ENCODE measurements at regions not wholly inside any gene's neighbourhood (a gene's known extent, or its start where the extent isn't known, plus 50 kb on each side); places are given as distances from the start of the nearest gene placed in this dataset.

GRCh38 chr1:114314576-114314975, 160.9 kb upstream of the SYT6 start:
- Histone ChIP-seq H3K9me1 (ENCODE audit: control insufficient read depth, extremely low read depth, insufficient read depth, low read length) (no peaks in the 10 kb centered on the region), H3K4me1 (ENCODE audit: control insufficient read depth, extremely low read depth, insufficient read depth, low read length) (peaks cover 11% of the 10 kb centered on the region), H3K27ac (ENCODE audit: control insufficient read depth, insufficient read depth, low read length) (no peak overlapping the region), H3K9ac (ENCODE audit: control insufficient read depth, extremely low read depth, insufficient read depth, low read length) (no peak overlapping the region), H3K4me3 (ENCODE audit: control insufficient read depth in 2 of 3, extremely low read depth in 1 of 3, insufficient read depth in 2 of 3, low read depth in 1 of 3, low read length in 3 of 3) (no peak overlapping the region), H3K36me3 (ENCODE audit: control insufficient read depth in 2 of 2, extremely low read depth in 1 of 2, insufficient read depth in 2 of 2, low read length in 2 of 2) (no peaks in the 10 kb centered on the region), H3K9me3 (ENCODE audit: control insufficient read depth, low read depth, low read length) (peaks cover 3% of the 10 kb centered on the region), H3K79me2 (ENCODE audit: control insufficient read depth, insufficient read depth, low read length) (no peaks in the 10 kb centered on the region), H4K20me1 (ENCODE audit: control insufficient read depth, extremely low read depth, insufficient read depth, low read length) (no peaks in the 10 kb centered on the region), H2AFZ (ENCODE audit: control insufficient read depth, low read length) (no peak overlapping the region), H3K4me2 (ENCODE audit: control insufficient read depth, extremely low read depth, insufficient read depth, low read depth, low read length) (no peak overlapping the region), H3K27me3 (ENCODE audit: control insufficient read depth, extremely low read depth, insufficient read depth, low read length) (no peaks in the 10 kb centered on the region)
- dilution Hi-C loops (cut with MboI; ENCODE audit: extremely low pct_ligation_motif_present, low sequenced_read_pairs) = no loop called here
- no peak for DNase-seq (ENCODE audit: low read depth, low spot score)
- TF ChIP-seq CTCF (optimal IDR thresholded peaks at IDR 0.05 in 1 of 3, IDR thresholded peaks at IDR 0.05 in 1 of 3, conservative IDR thresholded peaks at IDR 0.05 in 1 of 3; ENCODE audit: extremely low read depth in 1 of 3, insufficient read depth in 2 of 3, low read length in 3 of 3) (no peak), EZH2 (IDR thresholded peaks at IDR 0.05; ENCODE audit: low read length) (no peak)
- FAIRE-seq = no peak

GRCh38 chr1:114314098-114314497, 160.4 kb upstream of the SYT6 start:
- Histone ChIP-seq H4K20me1 (ENCODE audit: control insufficient read depth, extremely low read depth, insufficient read depth, low read length) (no peaks in the 10 kb centered on the region), H3K9me1 (ENCODE audit: control insufficient read depth, extremely low read depth, insufficient read depth, low read length) (no peaks in the 10 kb centered on the region), H3K4me1 (ENCODE audit: control insufficient read depth, extremely low read depth, insufficient read depth, low read length) (peaks cover 6% of the 10 kb centered on the region), H3K27me3 (ENCODE audit: control insufficient read depth, extremely low read depth, insufficient read depth, low read length) (no peaks in the 10 kb centered on the region), H3K27ac (ENCODE audit: control insufficient read depth, insufficient read depth, low read length) (no peak overlapping the region), H3K79me2 (ENCODE audit: control insufficient read depth, insufficient read depth, low read length) (no peaks in the 10 kb centered on the region), H3K4me3 (ENCODE audit: control insufficient read depth in 2 of 3, extremely low read depth in 1 of 3, insufficient read depth in 2 of 3, low read depth in 1 of 3, low read length in 3 of 3) (no peak overlapping the region), H3K9ac (ENCODE audit: control insufficient read depth, extremely low read depth, insufficient read depth, low read length) (no peak overlapping the region), H2AFZ (ENCODE audit: control insufficient read depth, low read length) (no peak overlapping the region), H3K36me3 (ENCODE audit: control insufficient read depth in 2 of 2, extremely low read depth in 1 of 2, insufficient read depth in 2 of 2, low read length in 2 of 2) (no peaks in the 10 kb centered on the region), H3K9me3 (ENCODE audit: control insufficient read depth, low read depth, low read length) (peaks cover 3% of the 10 kb centered on the region), H3K4me2 (ENCODE audit: control insufficient read depth, extremely low read depth, insufficient read depth, low read depth, low read length) (no peak overlapping the region)
- dilution Hi-C loops (cut with MboI; ENCODE audit: extremely low pct_ligation_motif_present, low sequenced_read_pairs) = no loop called here
- no peak for FAIRE-seq
- TF ChIP-seq CTCF (optimal IDR thresholded peaks at IDR 0.05 in 1 of 3, IDR thresholded peaks at IDR 0.05 in 1 of 3, conservative IDR thresholded peaks at IDR 0.05 in 1 of 3; ENCODE audit: extremely low read depth in 1 of 3, insufficient read depth in 2 of 3, low read length in 3 of 3) (no peak), EZH2 (IDR thresholded peaks at IDR 0.05; ENCODE audit: low read length) (no peak)
- no peak for DNase-seq (ENCODE audit: low read depth, low spot score)

Measured in keratinocyte (primary cell).